ENCODE measurements at regions not wholly inside any gene's neighbourhood (a gene's known extent, or its start where the extent isn't known, plus 50 kb on each side); places are given as distances from the start of the nearest gene placed in this dataset.

DNA sequence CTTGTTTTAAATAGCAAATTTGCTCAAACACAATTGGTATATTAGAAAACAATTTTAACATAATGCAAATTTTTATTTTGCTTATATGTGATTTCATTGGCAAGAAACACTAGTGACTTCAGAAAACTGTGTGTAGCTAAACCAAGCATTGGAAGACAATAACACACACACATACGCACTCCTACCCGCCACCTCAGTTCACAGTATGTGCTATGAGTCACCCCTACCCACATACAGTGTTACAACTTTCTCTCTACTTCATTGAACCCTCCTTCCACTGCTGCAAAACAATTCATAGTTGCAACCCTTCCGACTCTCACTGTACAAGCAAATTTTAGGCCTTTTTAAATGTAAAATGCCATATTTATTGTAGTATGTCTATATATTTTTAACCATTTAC, 119.9 kb upstream of the THSD7A start:
- TF ChIP-seq CTCF (conservative IDR thresholded peaks at IDR 0.05 in 1 of 2, IDR thresholded peaks at IDR 0.05 in 1 of 2; ENCODE audit: extremely low read depth in 1 of 2, insufficient read depth in 1 of 2, low read depth in 1 of 2, low read length in 2 of 2) (no peak), EZH2 (IDR thresholded peaks at IDR 0.05; ENCODE audit: borderline replicate concordance, low read length) (no peak)
